IMR-90 (cell line): ENCODE measurements at regions not wholly inside any gene's neighbourhood (a gene's known extent, or its start where the extent isn't known, plus 50 kb on each side); places are given as distances from the start of the nearest gene placed in this dataset.

ENCODE experiments used
- ATAC-seq: fragments of 200-7000 bp; cut with Tn5 transposase; 2 replicates; pipeline ENCODE4 v1.9.1; 2020; ENCODE audit warnings: low read depth, mild to moderate bottlenecking, moderate library complexity
- BruUV-seq: library from RNA; stranded (reverse); fragments of 400-500 nt; replicated peaks from 2 replicates; lab custom pipeline; 2021; lab: Mats Ljungman, UMichigan
- CTCF ChIA-PET: fragments of 300-600 bp; formaldehyde crosslinking; extraction: SDS; loops from one replicate; lab custom pipeline; 2021; ENCODE audit warnings: antibody characterized with exemption; lab: Yijun Ruan, JAX
- POLR2A ChIA-PET: fragments of 300-600 bp; sonication (Branson Sonifier 250); formaldehyde crosslinking; loops from one replicate; lab custom pipeline; 2022; ENCODE audit warnings: antibody characterized with exemption; ENCODE audit not compliant: unreplicated experiment; lab: Charles Lee
- DNase-seq: peaks from one replicate; pipeline ENCODE4 v3.0.0; 2013
- H2AFZ ChIP-seq: replicated peaks from 2 replicates; pipeline ENCODE3; 2013; ENCODE audit warnings: low read length, mild to moderate bottlenecking; ENCODE audit not compliant: poor library complexity
- H2AK5ac ChIP-seq: 2 replicates; pipeline ENCODE4 v1.6.1; 2013; ENCODE audit warnings: low read depth, low read length, inconsistent platforms
- H2AK9ac ChIP-seq: replicated peaks from 2 replicates; pipeline ENCODE3; 2013; ENCODE audit warnings: mild to moderate bottlenecking, low read depth, low read length, moderate library complexity; ENCODE audit not compliant: poor library complexity
- H2BK120ac ChIP-seq: 2 replicates; pipeline ENCODE4 v1.6.1; 2013; ENCODE audit warnings: low read depth, low read length, inconsistent platforms
- H2BK15ac ChIP-seq: 3 replicates; pipeline ENCODE4 v1.6.1; 2013; ENCODE audit warnings: low read depth, low read length, inconsistent platforms
- H2BK20ac ChIP-seq: 2 replicates; pipeline ENCODE4 v1.6.1; 2013; ENCODE audit warnings: low read depth, mild to moderate bottlenecking, inconsistent platforms, low read length, moderate library complexity
- H2BK5ac ChIP-seq: 2 replicates; pipeline ENCODE4 v1.6.1; 2013; ENCODE audit warnings: mild to moderate bottlenecking, low read depth, low read length, inconsistent platforms; ENCODE audit not compliant: poor library complexity, severe bottlenecking
- H3K14ac ChIP-seq: replicated peaks from 2 replicates; pipeline ENCODE4 v1.6.1; 2013; ENCODE audit warnings: low read depth, low read length, inconsistent platforms
- H3K18ac ChIP-seq: 2 replicates; pipeline ENCODE4 v1.6.1; 2013; ENCODE audit warnings: low read depth, low read length, control low read depth
- H3K23ac ChIP-seq: 2 replicates; pipeline ENCODE4 v1.6.1; 2013; ENCODE audit warnings: low read depth, low read length, inconsistent platforms
- H3K27ac ChIP-seq: 2 replicates; pipeline ENCODE4 v1.5.1; 2013; ENCODE audit warnings: mild to moderate bottlenecking, control low read depth, low read length; ENCODE audit not compliant: insufficient read depth
- H3K27me3 ChIP-seq: 2 replicates; pipeline ENCODE4 v1.6.1; 2013; ENCODE audit warnings: low read length; ENCODE audit not compliant: control insufficient read depth, insufficient read depth
- H3K36me3 ChIP-seq: 2 replicates; pipeline ENCODE4 v1.6.1; 2013; ENCODE audit warnings: low read length, mixed read lengths; ENCODE audit not compliant: control insufficient read depth, insufficient read depth
- H3K4ac ChIP-seq: 2 replicates; pipeline ENCODE4 v1.6.1; 2013; ENCODE audit warnings: low read depth, low read length, inconsistent platforms
- H3K4me1 ChIP-seq: 2 replicates; pipeline ENCODE4 v1.6.1; 2013; ENCODE audit warnings: low read length, mixed read lengths; ENCODE audit not compliant: control insufficient read depth, insufficient read depth
- H3K4me2 ChIP-seq: 2 replicates; pipeline ENCODE4 v1.6.1; 2013; ENCODE audit warnings: low read depth, mild to moderate bottlenecking, control low read depth, low read length, moderate library complexity
- H3K4me3 ChIP-seq: 2 replicates; pipeline ENCODE4 v1.5.1; 2013; ENCODE audit warnings: low read depth, mild to moderate bottlenecking, control low read depth, low read length, moderate library complexity; ENCODE audit not compliant: insufficient read depth
- H3K56ac ChIP-seq: 2 replicates; pipeline ENCODE4 v1.6.1; 2013; ENCODE audit warnings: low read length, inconsistent platforms; ENCODE audit not compliant: insufficient read depth; ENCODE audit errors: extremely low read depth
- H3K79me1 ChIP-seq, 2 experiments: 2 replicates each; pipeline ENCODE4 v1.6.1; 2013; ENCODE audit warnings: low read length in 2 of 2, inconsistent platforms in 1 of 2, low read depth in 1 of 2
- H3K9ac ChIP-seq: 2 replicates; pipeline ENCODE4 v1.6.1; 2013; ENCODE audit warnings: low read depth, low read length, control low read depth
- H3K9me1 ChIP-seq: 2 replicates; pipeline ENCODE4 v1.6.1; 2013; ENCODE audit warnings: low read length, inconsistent platforms; ENCODE audit not compliant: insufficient read depth
- H3K9me3 ChIP-seq: 2 replicates; pipeline ENCODE4 v1.6.1; 2013; ENCODE audit warnings: low read length; ENCODE audit not compliant: control insufficient read depth, insufficient read depth
- H4K20me1 ChIP-seq: 2 replicates; pipeline ENCODE4 v1.6.1; 2013; ENCODE audit warnings: low read length, inconsistent platforms; ENCODE audit not compliant: insufficient read depth
- H4K5ac ChIP-seq: 2 replicates; pipeline ENCODE4 v1.6.1; 2013; ENCODE audit warnings: mild to moderate bottlenecking, low read depth, low read length, control low read depth
- H4K8ac ChIP-seq, 2 experiments: 2 replicates each; pipeline ENCODE4 v1.6.1; 2013; ENCODE audit warnings: low read depth in 2 of 2, low read length in 2 of 2, control low read depth in 1 of 2, inconsistent platforms in 1 of 2
- H4K91ac ChIP-seq: 2 replicates; pipeline ENCODE4 v1.6.1; 2013; ENCODE audit warnings: low read depth, low read length, inconsistent platforms; ENCODE audit not compliant: insufficient read depth
- BHLHE40 ChIP-seq: fragments of 150-350 bp; IDR thresholded peaks from 2 replicates; pipeline ENCODE4 v1.6.1; 2016; ENCODE audit warnings: mild to moderate bottlenecking, low read depth, low read length
- CHD1 ChIP-seq: IDR thresholded peaks from 2 replicates; pipeline ENCODE4 v1.6.1; 2012; ENCODE audit warnings: low read depth, low read length, improper control_type of control experiment
- ELK1 ChIP-seq: fragments of 150-350 bp; IDR thresholded peaks from 2 replicates; pipeline ENCODE4 v1.6.1; 2016; ENCODE audit warnings: low read depth, mild to moderate bottlenecking, low read length, moderate library complexity, borderline replicate concordance
- MAZ ChIP-seq: IDR thresholded peaks from 2 replicates; pipeline ENCODE4 v1.6.1; 2012; ENCODE audit warnings: low read depth, mild to moderate bottlenecking, low read length, improper control_type of control experiment, moderate library complexity, borderline replicate concordance
- USF2 ChIP-seq: fragments of 150-350 bp; IDR thresholded peaks from 2 replicates; pipeline ENCODE4 v1.6.1; 2017; ENCODE audit warnings: mild to moderate bottlenecking, antibody characterized with exemption, low read length, low read depth
- dilution Hi-C: fragments of 300-500 bp; cut with HindIII; formaldehyde crosslinking; loops from one replicate; pipeline ENCODE4 v1.14.3; 2018; ENCODE audit warnings: low sequenced_read_pairs; ENCODE audit not compliant: unreplicated experiment
- in situ Hi-C: fragments of 300-500 bp; cut with MboI; formaldehyde crosslinking; loops from 3 replicates; pipeline ENCODE4 v1.14.3; 2019; ENCODE audit warnings: low sequenced_read_pairs, inconsistent platforms, mixed read lengths
- intact Hi-C: fragments of 100-400 bp; cut with micrococcal nuclease; formaldehyde crosslinking; loops from 2 replicates; pipeline ENCODE4 v1.10.0; 2022
- TF ChIP-seq, protein P1 (sequence below): conservative IDR thresholded peaks from 2 replicates; pipeline ENCODE4 v1.5.1; 2012; ENCODE audit warnings: mild to moderate bottlenecking, low read depth, low read length, improper control_type of control experiment

DNA sequence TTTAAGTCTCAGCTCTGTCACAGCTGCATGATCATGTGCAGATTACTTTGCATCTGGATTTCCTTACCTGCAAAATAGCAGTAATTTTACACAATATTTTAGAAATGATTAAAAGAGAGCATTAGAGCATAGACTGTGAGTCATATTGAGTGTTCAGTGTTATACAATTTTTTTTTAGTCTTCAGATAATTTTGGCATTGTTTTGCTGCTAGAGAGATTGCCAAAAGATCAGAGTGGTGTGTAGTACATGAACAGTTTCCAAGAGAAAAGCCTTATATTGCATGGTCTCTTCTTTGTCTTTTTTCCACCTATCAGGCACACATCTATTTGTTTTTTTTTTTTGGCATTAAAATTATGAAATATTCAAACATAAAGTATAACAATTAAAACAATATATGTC, 209.6 kb upstream of the TLL1 start:
- BruUV-seq = no TSS peak
- no peaks in the 10 kb centered on the region for H3K27me3 ChIP-seq
- CTCF ChIA-PET = no interaction called here
- no peak overlapping the region for H2BK120ac ChIP-seq
- no peak for DNase-seq
- H3K9ac ChIP-seq = no peak overlapping the region
- TF ChIP-seq, protein P1, sequence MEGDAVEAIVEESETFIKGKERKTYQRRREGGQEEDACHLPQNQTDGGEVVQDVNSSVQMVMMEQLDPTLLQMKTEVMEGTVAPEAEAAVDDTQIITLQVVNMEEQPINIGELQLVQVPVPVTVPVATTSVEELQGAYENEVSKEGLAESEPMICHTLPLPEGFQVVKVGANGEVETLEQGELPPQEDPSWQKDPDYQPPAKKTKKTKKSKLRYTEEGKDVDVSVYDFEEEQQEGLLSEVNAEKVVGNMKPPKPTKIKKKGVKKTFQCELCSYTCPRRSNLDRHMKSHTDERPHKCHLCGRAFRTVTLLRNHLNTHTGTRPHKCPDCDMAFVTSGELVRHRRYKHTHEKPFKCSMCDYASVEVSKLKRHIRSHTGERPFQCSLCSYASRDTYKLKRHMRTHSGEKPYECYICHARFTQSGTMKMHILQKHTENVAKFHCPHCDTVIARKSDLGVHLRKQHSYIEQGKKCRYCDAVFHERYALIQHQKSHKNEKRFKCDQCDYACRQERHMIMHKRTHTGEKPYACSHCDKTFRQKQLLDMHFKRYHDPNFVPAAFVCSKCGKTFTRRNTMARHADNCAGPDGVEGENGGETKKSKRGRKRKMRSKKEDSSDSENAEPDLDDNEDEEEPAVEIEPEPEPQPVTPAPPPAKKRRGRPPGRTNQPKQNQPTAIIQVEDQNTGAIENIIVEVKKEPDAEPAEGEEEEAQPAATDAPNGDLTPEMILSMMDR = no peak
- TF ChIP-seq BHLHE40 (no peak), USF2 (no peak), CHD1 (no peak), MAZ (no peak), ELK1 (no peak)
- dilution Hi-C loops (no loop called here), intact Hi-C loops (no loop called here), in situ Hi-C loops (no loop called here)
- no peaks in the 10 kb centered on the region for H3K4me1 ChIP-seq
- no peaks in the 10 kb centered on the region for H3K36me3 ChIP-seq
- no peak overlapping the region for H4K5ac ChIP-seq
- no peak overlapping the region for H3K23ac ChIP-seq
- H2AK5ac ChIP-seq = no peak overlapping the region
- H2AK9ac ChIP-seq = no peak overlapping the region
- H2AFZ ChIP-seq = no peak overlapping the region
- no peak overlapping the region for H3K4ac ChIP-seq
- peaks cover 14% of the 10 kb centered on the region for H3K9me3 ChIP-seq
- H2BK5ac ChIP-seq = no peak overlapping the region
- no peaks in the 10 kb centered on the region for H3K9me1 ChIP-seq
- H4K91ac ChIP-seq = no peak overlapping the region
- no peak overlapping the region for H3K56ac ChIP-seq
- POLR2A ChIA-PET = no interaction called here
- H3K27ac ChIP-seq = no peak overlapping the region
- H2BK15ac ChIP-seq = no peak overlapping the region
- no peak for ATAC-seq
- no peaks in the 10 kb centered on the region for H3K79me1 ChIP-seq
- H3K14ac ChIP-seq = no peak overlapping the region
- H3K18ac ChIP-seq = no peak overlapping the region
- no peak overlapping the region for H4K8ac ChIP-seq
- no peak overlapping the region for H2BK20ac ChIP-seq
- H4K20me1 ChIP-seq = no peaks in the 10 kb centered on the region
- no peak overlapping the region for H3K4me3 ChIP-seq
- H3K4me2 ChIP-seq = no peak overlapping the region
